HG03066 (cell line): ENCODE measurements at regions not wholly inside any gene's neighbourhood (a gene's known extent, or its start where the extent isn't known, plus 50 kb on each side); places are given as distances from the start of the nearest gene placed in this dataset.

ENCODE experiments used
- ATAC-seq: cut with Tn5 transposase; IDR thresholded peaks from one replicate; pipeline ENCODE4 v1.9.1; 2021; ENCODE audit warnings: low read depth; ENCODE audit not compliant: unreplicated experiment

GRCh38 chr3:153069598-153070510 lies 92.2 kb upstream of the RAP2B start:
- no peak for ATAC-seq

GRCh38 chr3:153070511-153070868 lies 91.5 kb upstream of the RAP2B start:
- ATAC-seq = no peak

GRCh38 chr3:153072382-153072781 lies 89.6 kb upstream of the RAP2B start:
- ATAC-seq = no peak

GRCh38 chr3:153072856-153073255 lies 89.2 kb upstream of the RAP2B start:
- no peak for ATAC-seq

- ATAC-seq = no peak
These were observed 88.4 kb upstream of the RAP2B start for GRCh38 chr3:153073636-153074035.

GRCh38 chr3:153078826-153079225 lies 83.2 kb upstream of the RAP2B start:
- ATAC-seq = no peak

- no peak for ATAC-seq
These were observed 82.6 kb upstream of the RAP2B start for GRCh38 chr3:153079386-153079785.

GRCh38 chr3:153080778-153081240 lies 81.2 kb upstream of the RAP2B start:
- ATAC-seq = no peak

- ATAC-seq = no peak
These were observed 77.6 kb upstream of the RAP2B start for GRCh38 chr3:153084431-153084830.

- no peak for ATAC-seq
These were observed 74.1 kb upstream of the RAP2B start for GRCh38 chr3:153087595-153088566.

GRCh38 chr3:153089620-153090019 lies 72.4 kb upstream of the RAP2B start:
- ATAC-seq = no peak

GRCh38 chr3:153090973-153091372 lies 71.1 kb upstream of the RAP2B start:
- no peak for ATAC-seq

- no peak for ATAC-seq
These were observed 68.4 kb upstream of the RAP2B start for GRCh38 chr3:153093629-153094028.

- ATAC-seq = no peak
These were observed 67.6 kb upstream of the RAP2B start for GRCh38 chr3:153094386-153094785.

GRCh38 chr3:153095441-153095840 lies 66.6 kb upstream of the RAP2B start:
- ATAC-seq = no peak

GRCh38 chr3:153096731-153097131 lies 65.3 kb upstream of the RAP2B start:
- ATAC-seq = no peak

- no peak for ATAC-seq
These were observed 64.8 kb upstream of the RAP2B start for GRCh38 chr3:153097213-153097612.

GRCh38 chr3:153099131-153099530 lies 62.9 kb upstream of the RAP2B start:
- no peak for ATAC-seq

GRCh38 chr3:153103406-153103945 lies 58.5 kb upstream of the RAP2B start:
- ATAC-seq = no peak

- ATAC-seq = no peak
These were observed 52.0 kb upstream of the RAP2B start for GRCh38 chr3:153110041-153110440.

GRCh38 chr3:153111016-153111415 lies 51.0 kb upstream of the RAP2B start:
- no peak for ATAC-seq
